Transverse colon (tissue), 4 donors: ENCODE measurements at regions not wholly inside any gene's neighbourhood (a gene's known extent, or its start where the extent isn't known, plus 50 kb on each side); places are given as distances from the start of the nearest gene placed in this dataset.
"Not testable (repeated sequence)": the region's sequence is repeated elsewhere in the genome, so short reads cannot be mapped to it uniquely, and the experiment has no call there.

Experiments
- DNase-seq: peaks from one replicate; pipeline ENCODE4 v3.0.0-alpha.2; 2019
- H3K27ac ChIP-seq, 4 donors: fragments of 200-600 bp; sonication (generic); 2 replicates each; pipeline ENCODE4 v1.5.1; 2016 to 2018; ENCODE audit warnings: inconsistent platforms in 4 of 4
- H3K27me3 ChIP-seq: fragments of 200-600 bp; sonication (generic); 2 replicates; pipeline ENCODE4 v1.5.1; 2017; ENCODE audit warnings: inconsistent platforms
- H3K36me3 ChIP-seq, 4 donors: fragments of 200-600 bp; sonication (generic); 2 replicates each; pipeline ENCODE4 v1.5.1; 2017 to 2019; ENCODE audit warnings: inconsistent platforms in 4 of 4
- H3K4me1 ChIP-seq, 4 donors: fragments of 200-600 bp; sonication (generic); 2 replicates each; pipeline ENCODE4 v1.5.1; 2017 to 2020; ENCODE audit warnings: inconsistent platforms in 4 of 4
- H3K4me3 ChIP-seq, 4 donors: fragments of 200-600 bp; sonication (generic); 1 replicate in 1 of 4; 2 replicates in 3 of 4; pipeline versions ENCODE4 v1.5.1 to v1.6.1; 2017 to 2019; ENCODE audit warnings: inconsistent platforms in 4 of 4
- H3K9me3 ChIP-seq, 2 donors: fragments of 200-600 bp; sonication (generic); 2 replicates each; pipeline ENCODE4 v1.5.1; 2017 to 2019; ENCODE audit warnings: inconsistent platforms in 2 of 2
- CTCF ChIP-seq, 5 experiments: fragments of 200-600 bp in 3 of 5; fragments of 450-650 bp in 2 of 5; sonication (generic) in 3 of 5; IDR thresholded peaks; 1 replicate in 2 of 5; 2 replicates in 3 of 5; pipeline ENCODE4 v1.5.1; 2016 to 2017; ENCODE audit warnings: antibody characterized with exemption in 5 of 5, inconsistent platforms in 3 of 5, mild to moderate bottlenecking in 2 of 5, moderate library complexity in 1 of 5
- EP300 ChIP-seq: sonication (generic); formaldehyde crosslinking; IDR thresholded peaks from one replicate; pipeline ENCODE4 v1.6.1; 2017; ENCODE audit warnings: antibody characterized with exemption, low read depth
- POLR2A ChIP-seq: fragments of 450-650 bp; IDR thresholded peaks from one replicate; pipeline ENCODE4 v1.6.1; 2016; ENCODE audit warnings: antibody characterized with exemption, mild to moderate bottlenecking, moderate library complexity
- POLR2AphosphoS5 ChIP-seq, 3 donors: sonication (generic); formaldehyde crosslinking; IDR thresholded peaks; one replicate each; pipeline ENCODE4 v1.6.1; 2016; ENCODE audit warnings: antibody characterized with exemption in 3 of 3
- WGBS, 2 donors: methylation state at CpG; one replicate each; pipeline ENCODE4 v1.1.5; 2018; ENCODE audit warnings: low coverage in 1 of 2; 5-methylcytosine and 5-hydroxymethylcytosine counted together
- in situ Hi-C, 4 donors: fragments of 200-750 bp; cut with MboI; loops; one replicate each; pipeline versions ENCODE4 v1.15.0 to v1.15.1; 2017; ENCODE audit warnings: low sequenced_read_pairs in 3 of 4, low pct_ligation_motif_present in 1 of 4, low pct_unique_long_range_greater_than_20kb in 1 of 4
- intact Hi-C: fragments of 100-400 bp; cut with DNase I; formaldehyde crosslinking; loops from one replicate; pipeline ENCODE4 v1.15.1; 2023; ENCODE audit warnings: low total_unique reads

GRCh38 chr13:82070416-82070815, 1729.5 kb upstream of the SPRY2 start:
- in situ Hi-C loops (no loop called here), intact Hi-C loops (no loop called here)
- WGBS, 2 donors: 17 to 20% methylated on average over 1 of the region's 1 CpG
- Histone ChIP-seq H3K27ac (no peak overlapping the region), H3K9me3 (no peaks in the 10 kb centered on the region), H3K4me3 (no peak overlapping the region), H3K4me1 (no peaks in the 10 kb centered on the region), H3K36me3 (no peaks in the 10 kb centered on the region), H3K27me3 (no peaks in the 10 kb centered on the region)
- TF ChIP-seq POLR2AphosphoS5 (IDR thresholded peaks at IDR 0.05) (no peak), EP300 (no peak), POLR2A (no peak), CTCF (IDR thresholded peaks at IDR 0.05) (no peak)
- DNase-seq: no peak

GRCh38 chr13:82062772-82063171, 1721.8 kb upstream of the SPRY2 start:
- Histone ChIP-seq H3K4me3 (no peak overlapping the region), H3K27ac (no peak overlapping the region), H3K9me3 (no peaks in the 10 kb centered on the region), H3K27me3 (no peaks in the 10 kb centered on the region), H3K4me1 (no peaks in the 10 kb centered on the region), H3K36me3 (no peaks in the 10 kb centered on the region)
- 64 to 69% methylated on average over 4 of the region's 4 CpGs for WGBS, 2 donors
- in situ Hi-C loops: no loop called here
- DNase-seq: no peak
- no peak for TF ChIP-seq POLR2A
- no peak for TF ChIP-seq EP300
- TF ChIP-seq CTCF (IDR thresholded peaks at IDR 0.05): no peak
- no peak for TF ChIP-seq POLR2AphosphoS5 (IDR thresholded peaks at IDR 0.05)
- intact Hi-C loops: no loop called here

- 64 to 86% methylated on average over 2 of the region's 2 CpGs for WGBS, 2 donors
- no peak for TF ChIP-seq CTCF (IDR thresholded peaks at IDR 0.05)
- TF ChIP-seq POLR2A: no peak
- TF ChIP-seq EP300: no peak
- TF ChIP-seq POLR2AphosphoS5 (IDR thresholded peaks at IDR 0.05): no peak
- no peaks in the 10 kb centered on the region for H3K36me3 ChIP-seq
Measured at GRCh38 chr13:82058364-82058763, 1717.4 kb upstream of the SPRY2 start.

GRCh38 chr13:82045316-82045715, 1704.4 kb upstream of the SPRY2 start:
- WGBS, 2 donors: 92 to 93% methylated on average over 6 to 23 of the region's 23 CpGs
- H3K4me3 ChIP-seq, H3K36me3 ChIP-seq, intact Hi-C loops, H3K27ac ChIP-seq, DNase-seq, in situ Hi-C loops, H3K27me3 ChIP-seq, H3K4me1 ChIP-seq: not testable (repeated sequence)
- H3K9me3 ChIP-seq: peaks cover 4 to 10% of the 10 kb centered on the region in 2 donors

More at GRCh38 chr13:82058364-82058763, 1717.4 kb upstream of the SPRY2 start:
- no peak for DNase-seq
- Histone ChIP-seq H3K9me3 (peaks cover 0 to 3% of the 10 kb centered on the region in 2 donors), H3K27me3 (no peaks in the 10 kb centered on the region), H3K4me1 (no peaks in the 10 kb centered on the region), H3K27ac (no peak overlapping the region), H3K4me3 (no peak overlapping the region)
- intact Hi-C loops (no loop called here), in situ Hi-C loops (no loop called here)

- WGBS, 2 donors: 51 to 64% methylated on average over 1 of the region's 1 CpG
- DNase-seq: no peak
- no peaks in the 10 kb centered on the region for H3K4me1 ChIP-seq
- H3K27ac ChIP-seq: no peak overlapping the region
- H3K9me3 ChIP-seq: no peaks in the 10 kb centered on the region
- intact Hi-C loops: no loop called here
- no peaks in the 10 kb centered on the region for H3K36me3 ChIP-seq
- TF ChIP-seq POLR2A (no peak), CTCF (IDR thresholded peaks at IDR 0.05) (no peak), POLR2AphosphoS5 (IDR thresholded peaks at IDR 0.05) (no peak), EP300 (no peak)
- H3K27me3 ChIP-seq: no peaks in the 10 kb centered on the region
- in situ Hi-C loops: no loop called here
- H3K4me3 ChIP-seq: no peak overlapping the region
Measured at GRCh38 chr13:82036602-82037001, 1695.7 kb upstream of the SPRY2 start.
